Central memory CD8-positive, alpha-beta T cell (primary cell): ENCODE measurements at regions not wholly inside any gene's neighbourhood (a gene's known extent, or its start where the extent isn't known, plus 50 kb on each side); places are given as distances from the start of the nearest gene placed in this dataset.

Experiments used
- ATAC-seq: fragments of 150-1000 bp; cut with Tn5 transposase; replicated peaks from 2 replicates; pipeline ENCODE4 v1.10.0; 2022; ENCODE audit warnings: mild to moderate bottlenecking, moderate FRiP score, moderate number of reproducible peaks; ENCODE audit not compliant: poor library complexity, severe bottlenecking; ENCODE audit errors: extremely low read depth
- DNase-seq, 2 donors: peaks; one replicate each; pipeline ENCODE4 v3.0.0; 2021; ENCODE audit warnings: low spot score in 2 of 2
- H3K27ac Mint-ChIP-seq: one replicate; pipeline ENCODE4 v1.8.0; 2022; ENCODE audit warnings: low read depth, mild to moderate bottlenecking, moderate library complexity, mixed read lengths
- H3K27me3 Mint-ChIP-seq: one replicate; pipeline ENCODE4 v1.8.0; 2022; ENCODE audit warnings: mixed read lengths
- H3K36me3 Mint-ChIP-seq: one replicate; pipeline ENCODE4 v1.8.0; 2022; ENCODE audit warnings: mild to moderate bottlenecking, moderate library complexity, mixed read lengths; ENCODE audit not compliant: insufficient read depth
- H3K4me1 Mint-ChIP-seq: one replicate; pipeline ENCODE4 v1.8.0; 2022; ENCODE audit warnings: mixed read lengths
- H3K4me3 Mint-ChIP-seq: one replicate; pipeline ENCODE4 v1.8.0; 2022; ENCODE audit warnings: mild to moderate bottlenecking, moderate library complexity, mixed read lengths
- H3K9me3 Mint-ChIP-seq: one replicate; pipeline ENCODE4 v1.8.0; 2022; ENCODE audit warnings: mixed read lengths

DNA sequence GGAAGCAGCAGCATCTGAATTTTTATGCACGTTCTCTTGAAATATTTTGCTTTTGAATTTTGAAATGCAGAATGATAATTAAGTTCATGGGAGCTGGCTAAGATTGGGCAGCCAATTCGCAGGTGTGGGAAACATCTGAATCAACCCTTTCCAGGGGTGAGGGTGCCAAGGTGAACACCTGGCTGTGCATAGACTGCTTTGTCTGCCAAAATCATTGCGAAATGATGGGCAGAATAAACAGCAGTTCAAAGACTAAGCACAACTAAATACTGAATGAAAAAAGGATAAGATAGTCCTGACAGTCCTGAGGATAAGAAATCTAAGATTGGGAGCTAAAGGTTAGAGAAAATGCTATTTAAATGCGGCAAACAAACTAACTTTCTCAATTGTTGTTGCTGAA is 813.3 kb upstream of the RAG2 start:
- H3K36me3 Mint-ChIP-seq, result no peaks in the 10 kb centered on the region
- peaks cover 24% of the 10 kb centered on the region for H3K9me3 Mint-ChIP-seq
- no peak overlapping the region for H3K27ac Mint-ChIP-seq

GRCh38 chr11:37409124-37409523 is 811.1 kb upstream of the RAG2 start:
- DNase-seq (no peak), ATAC-seq (no peak)
- Mint-ChIP-seq H3K4me3 (no peak overlapping the region), H3K4me1 (no peaks in the 10 kb centered on the region), H3K36me3 (no peaks in the 10 kb centered on the region), H3K27me3 (no peaks in the 10 kb centered on the region), H3K9me3 (peaks cover 17% of the 10 kb centered on the region), H3K27ac (no peak overlapping the region)

More for the DNA sequence above, 813.3 kb upstream of the RAG2 start:
- H3K27me3 Mint-ChIP-seq, result no peaks in the 10 kb centered on the region
- no peak for ATAC-seq
- H3K4me1 Mint-ChIP-seq, result no peaks in the 10 kb centered on the region
- no peak for DNase-seq
- no peak overlapping the region for H3K4me3 Mint-ChIP-seq

DNA sequence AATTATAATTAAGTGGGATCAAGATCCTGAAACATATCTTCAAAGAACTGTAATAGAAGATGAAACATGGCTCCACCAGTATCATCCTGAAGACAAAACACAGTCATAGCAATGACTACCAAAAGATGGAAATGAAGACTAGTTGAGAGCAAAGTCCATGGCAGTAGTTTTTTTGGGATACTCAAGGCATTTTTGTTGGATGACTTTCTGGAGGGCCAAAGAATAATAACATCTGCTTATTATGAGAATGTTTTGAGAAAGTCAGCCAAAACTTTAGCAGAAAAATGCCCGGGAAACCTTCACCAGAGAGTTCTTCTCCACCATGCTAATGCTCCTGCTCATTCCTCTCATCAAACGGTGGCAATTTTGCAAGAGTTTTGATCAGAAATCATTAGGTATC is 809.4 kb upstream of the RAG2 start:
- H3K27me3 Mint-ChIP-seq, result no peaks in the 10 kb centered on the region
- H3K4me3 Mint-ChIP-seq, result no peak overlapping the region
- DNase-seq, result no peak
- H3K36me3 Mint-ChIP-seq, result no peaks in the 10 kb centered on the region
- H3K4me1 Mint-ChIP-seq, result no peaks in the 10 kb centered on the region
- no peak for ATAC-seq
- no peak overlapping the region for H3K27ac Mint-ChIP-seq
- peaks cover 13% of the 10 kb centered on the region for H3K9me3 Mint-ChIP-seq

- Mint-ChIP-seq H3K36me3 (no peaks in the 10 kb centered on the region), H3K4me3 (no peak overlapping the region), H3K27ac (no peak overlapping the region), H3K9me3 (peaks cover 7% of the 10 kb centered on the region), H3K27me3 (no peaks in the 10 kb centered on the region), H3K4me1 (no peaks in the 10 kb centered on the region)
- ATAC-seq (no peak), DNase-seq (no peak)
Measured at GRCh38 chr11:37406651-37407050, 808.6 kb upstream of the RAG2 start.

- Mint-ChIP-seq H3K4me3 (no peak overlapping the region), H3K27ac (no peak overlapping the region), H3K9me3 (peaks cover 7% of the 10 kb centered on the region), H3K4me1 (no peaks in the 10 kb centered on the region), H3K27me3 (no peaks in the 10 kb centered on the region), H3K36me3 (no peaks in the 10 kb centered on the region)
- no peak for DNase-seq
- no peak for ATAC-seq
Measured at GRCh38 chr11:37404231-37404630, 806.2 kb upstream of the RAG2 start.

- H3K36me3 Mint-ChIP-seq, result no peaks in the 10 kb centered on the region
- DNase-seq, result no peak
- no peak for ATAC-seq
- no peak overlapping the region for H3K4me3 Mint-ChIP-seq
- H3K27me3 Mint-ChIP-seq, result no peaks in the 10 kb centered on the region
- no peaks in the 10 kb centered on the region for H3K4me1 Mint-ChIP-seq
- H3K27ac Mint-ChIP-seq, result no peak overlapping the region
- peaks cover 7% of the 10 kb centered on the region for H3K9me3 Mint-ChIP-seq
Measured at GRCh38 chr11:37402663-37403062, 804.6 kb upstream of the RAG2 start.

DNA sequence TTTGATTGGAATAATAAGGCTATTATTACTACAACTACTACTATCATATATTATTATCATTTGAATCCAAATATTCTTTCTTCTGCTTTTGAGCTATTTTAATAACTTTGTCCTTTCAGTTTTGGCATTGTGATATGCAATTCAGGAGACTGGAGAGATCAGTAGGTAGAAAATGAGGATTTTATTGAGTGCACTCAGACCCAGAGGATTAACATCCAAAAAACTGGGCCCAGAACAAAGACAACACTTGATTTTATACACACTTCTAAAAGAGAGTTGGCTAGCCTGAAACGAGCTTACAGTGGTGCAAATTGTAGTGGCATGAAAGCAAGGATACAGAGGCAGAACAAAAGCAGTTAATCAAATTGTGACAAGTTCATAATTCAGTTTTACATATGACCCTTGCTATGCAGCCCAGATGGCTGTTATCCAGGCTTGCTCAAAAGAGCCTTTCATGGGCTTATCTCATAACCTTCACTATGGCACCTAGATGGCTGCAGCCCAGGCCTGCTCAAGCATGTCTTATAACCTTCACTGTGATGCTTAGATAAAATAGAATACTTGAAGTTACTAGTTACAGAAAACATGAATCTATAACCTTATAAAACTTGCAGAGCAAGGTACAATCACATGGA is 796.3 kb upstream of the RAG2 start:
- no peaks in the 10 kb centered on the region for H3K4me1 Mint-ChIP-seq
- H3K4me3 Mint-ChIP-seq, result no peak overlapping the region
- ATAC-seq (no peak), DNase-seq (no peak)
- no peak overlapping the region for H3K27ac Mint-ChIP-seq
- H3K9me3 Mint-ChIP-seq, result peaks cover 12% of the 10 kb centered on the region
- H3K27me3 Mint-ChIP-seq, result no peaks in the 10 kb centered on the region
- no peaks in the 10 kb centered on the region for H3K36me3 Mint-ChIP-seq

DNA sequence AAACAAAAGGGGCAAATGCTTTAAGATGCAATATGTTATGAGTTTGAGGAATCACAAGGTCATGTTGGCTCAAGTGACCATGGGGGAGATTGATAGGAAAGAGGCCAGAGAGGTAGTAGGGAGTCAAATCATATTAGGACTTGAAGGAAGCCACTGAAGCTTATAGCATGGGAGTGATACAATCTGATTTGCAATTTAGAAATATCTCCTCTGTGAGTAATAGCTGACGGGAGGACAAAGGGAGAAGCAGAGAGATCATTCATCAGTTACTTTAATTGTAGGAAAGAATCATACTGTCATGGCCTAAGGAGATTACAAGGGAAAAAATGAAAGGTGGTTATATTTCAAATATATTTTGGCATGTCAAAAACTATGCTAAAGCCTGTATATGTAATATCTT is 793.6 kb upstream of the RAG2 start:
- Mint-ChIP-seq H3K4me1 (no peaks in the 10 kb centered on the region), H3K9me3 (peaks cover 18% of the 10 kb centered on the region), H3K27me3 (no peaks in the 10 kb centered on the region), H3K36me3 (no peaks in the 10 kb centered on the region), H3K4me3 (no peak overlapping the region), H3K27ac (no peak overlapping the region)
- ATAC-seq (no peak), DNase-seq (no peak)

- DNase-seq (no peak), ATAC-seq (no peak)
- Mint-ChIP-seq H3K4me3 (no peak overlapping the region), H3K27ac (no peak overlapping the region), H3K9me3 (peaks cover 13% of the 10 kb centered on the region), H3K4me1 (no peaks in the 10 kb centered on the region), H3K27me3 (no peaks in the 10 kb centered on the region), H3K36me3 (no peaks in the 10 kb centered on the region)
Measured at GRCh38 chr11:37390576-37391083, 792.6 kb upstream of the RAG2 start.

GRCh38 chr11:37378958-37379357 is 780.9 kb upstream of the RAG2 start:
- ATAC-seq (no peak), DNase-seq (no peak)
- no peaks in the 10 kb centered on the region for H3K4me1 Mint-ChIP-seq
- H3K27me3 Mint-ChIP-seq, result no peaks in the 10 kb centered on the region
- peaks cover 36% of the 10 kb centered on the region for H3K9me3 Mint-ChIP-seq
- H3K4me3 Mint-ChIP-seq, result no peak overlapping the region
- H3K27ac Mint-ChIP-seq, result no peak overlapping the region
- no peaks in the 10 kb centered on the region for H3K36me3 Mint-ChIP-seq

DNA sequence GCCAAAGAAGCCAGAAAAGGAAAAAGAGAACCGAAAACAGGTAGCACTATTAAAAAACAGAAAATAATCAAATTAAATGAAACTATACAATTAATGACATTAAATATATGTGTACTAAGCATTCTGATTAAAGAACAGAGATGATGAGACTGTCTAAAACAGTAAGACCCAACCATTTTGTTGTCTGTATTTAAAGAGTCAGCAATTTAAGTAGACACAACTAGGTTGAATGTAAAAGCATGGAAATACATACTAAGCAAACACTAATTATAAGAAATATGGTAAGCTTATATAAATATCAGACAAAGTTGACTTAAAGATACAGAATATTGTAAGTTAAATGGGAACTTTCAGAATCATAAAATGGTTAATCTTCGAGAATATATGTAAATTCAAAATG is 774.6 kb upstream of the RAG2 start:
- H3K4me1 Mint-ChIP-seq, result no peaks in the 10 kb centered on the region
- H3K27me3 Mint-ChIP-seq, result no peaks in the 10 kb centered on the region
- ATAC-seq, result no peak
- no peaks in the 10 kb centered on the region for H3K36me3 Mint-ChIP-seq
- H3K4me3 Mint-ChIP-seq, result no peak overlapping the region
- peaks cover 27% of the 10 kb centered on the region for H3K9me3 Mint-ChIP-seq
- H3K27ac Mint-ChIP-seq, result no peak overlapping the region
- DNase-seq, result no peak

- Mint-ChIP-seq H3K27me3 (no peaks in the 10 kb centered on the region), H3K9me3 (peaks cover 25% of the 10 kb centered on the region), H3K4me1 (no peaks in the 10 kb centered on the region), H3K27ac (no peak overlapping the region), H3K4me3 (no peak overlapping the region), H3K36me3 (no peaks in the 10 kb centered on the region)
- DNase-seq, result no peak
- ATAC-seq, result no peak
Measured at GRCh38 chr11:37371346-37371970, 773.4 kb upstream of the RAG2 start.

DNA sequence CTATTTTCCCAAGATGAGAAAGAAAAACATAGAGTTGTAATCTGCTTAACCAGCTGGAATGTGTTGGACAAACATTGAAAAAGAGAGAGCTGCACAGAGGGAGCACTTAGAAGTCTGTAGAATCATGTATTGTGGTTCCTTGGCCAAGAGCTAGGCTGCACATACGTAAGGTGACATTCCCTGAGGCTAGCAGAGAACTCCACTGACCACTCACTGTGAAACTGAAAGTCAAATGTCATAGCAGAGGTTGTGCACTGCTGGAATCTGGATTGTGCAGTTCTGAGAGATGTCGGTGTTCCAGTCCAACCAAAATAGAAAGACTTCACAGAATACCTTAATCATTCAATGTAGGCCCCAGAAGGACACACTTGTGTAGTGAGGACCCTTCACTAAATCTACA is 772.8 kb upstream of the RAG2 start:
- H3K27ac Mint-ChIP-seq, result no peak overlapping the region
- ATAC-seq (no peak), DNase-seq (no peak)
- no peaks in the 10 kb centered on the region for H3K27me3 Mint-ChIP-seq
- no peak overlapping the region for H3K4me3 Mint-ChIP-seq
- H3K9me3 Mint-ChIP-seq, result peaks cover 19% of the 10 kb centered on the region
- no peaks in the 10 kb centered on the region for H3K36me3 Mint-ChIP-seq
- no peaks in the 10 kb centered on the region for H3K4me1 Mint-ChIP-seq
